Thyroid gland (tissue), 4 donors: ENCODE measurements at regions not wholly inside any gene's neighbourhood (a gene's known extent, or its start where the extent isn't known, plus 50 kb on each side); places are given as distances from the start of the nearest gene placed in this dataset.

Experiments
- DNase-seq, 2 donors: peaks; one replicate each; pipeline ENCODE4 v3.0.0-alpha.2; 2019
- H3K27ac ChIP-seq, 3 donors: fragments of 200-600 bp; sonication (generic); 1 replicate in 2 of 3; 2 replicates in 1 of 3; pipeline ENCODE4 v1.5.1; 2016 to 2019; ENCODE audit warnings: mild to moderate bottlenecking in 1 of 3, moderate library complexity in 1 of 3
- H3K27me3 ChIP-seq: fragments of 200-600 bp; sonication (generic); one replicate; pipeline ENCODE4 v1.5.1; 2019
- H3K36me3 ChIP-seq, 2 donors: fragments of 200-600 bp; sonication (generic); one replicate each; pipeline ENCODE4 v1.5.1; 2016 to 2019
- H3K4me1 ChIP-seq, 2 donors: fragments of 200-600 bp; sonication (generic); one replicate each; pipeline ENCODE4 v1.5.1; 2017 to 2019
- H3K4me3 ChIP-seq, 3 donors: fragments of 200-600 bp; sonication (generic); replicated peaks in 1 of 3; 1 replicate in 2 of 3; 2 replicates in 1 of 3; pipeline ENCODE4 v1.5.1; 2016; ENCODE audit warnings: mild to moderate bottlenecking in 1 of 3
- H3K9me3 ChIP-seq: fragments of 200-600 bp; sonication (generic); one replicate; pipeline ENCODE4 v1.5.1; 2017
- CTCF ChIP-seq, 6 experiments: fragments of 200-600 bp in 3 of 6; fragments of 450-650 bp in 3 of 6; sonication (generic) in 3 of 6; IDR thresholded peaks; one replicate each; pipeline ENCODE4 v1.5.1; 2016 to 2019; ENCODE audit warnings: antibody characterized with exemption in 6 of 6, mild to moderate bottlenecking in 2 of 6, inconsistent platforms in 1 of 6, moderate library complexity in 1 of 6
- POLR2A ChIP-seq, 2 donors: fragments of 450-650 bp; IDR thresholded peaks; one replicate each; pipeline ENCODE4 v1.6.1; 2017; ENCODE audit warnings: antibody characterized with exemption in 2 of 2, mild to moderate bottlenecking in 2 of 2, moderate library complexity in 1 of 2
- WGBS, 2 donors: methylation state at CpG; one replicate each; pipeline ENCODE4 v1.1.5; 2017; 5-methylcytosine and 5-hydroxymethylcytosine counted together
- intact Hi-C: fragments of 100-400 bp; cut with DNase I; formaldehyde crosslinking; loops from one replicate; pipeline ENCODE4 v1.15.1; 2023

DNA sequence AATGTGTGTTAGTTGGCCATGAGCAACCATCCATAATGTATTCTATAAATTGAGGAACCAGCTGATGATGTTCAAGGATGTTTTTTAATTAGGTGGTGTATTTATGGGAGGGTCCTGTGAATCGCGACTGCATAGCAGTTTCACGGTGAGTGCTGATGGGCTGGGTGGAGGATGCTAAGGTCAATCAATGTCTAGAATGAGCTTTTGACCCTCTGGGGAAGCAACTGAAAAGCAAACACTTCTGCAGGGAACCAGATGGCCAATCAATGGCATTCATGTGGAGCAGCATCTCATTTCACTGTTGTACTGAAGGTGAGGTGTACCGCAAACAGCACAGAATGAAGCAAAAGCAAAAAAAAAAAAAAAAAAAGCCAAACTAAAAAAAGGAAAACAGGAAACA lies 676.1 kb upstream of the TMEM132C start:
- no peak overlapping the region for H3K27ac ChIP-seq
- H3K4me3 ChIP-seq: no peak overlapping the region
- no peak for DNase-seq
- no peaks in the 10 kb centered on the region for H3K4me1 ChIP-seq
- 61 to 71% methylated on average over 4 of the region's 4 CpGs for whole genome bisulfite sequencing, 2 donors
- no peak for TF ChIP-seq CTCF (IDR thresholded peaks at IDR 0.05)
- no peaks in the 10 kb centered on the region for H3K27me3 ChIP-seq
- H3K9me3 ChIP-seq: no peaks in the 10 kb centered on the region
- intact Hi-C loops: no loop called here
- no peaks in the 10 kb centered on the region for H3K36me3 ChIP-seq

DNA sequence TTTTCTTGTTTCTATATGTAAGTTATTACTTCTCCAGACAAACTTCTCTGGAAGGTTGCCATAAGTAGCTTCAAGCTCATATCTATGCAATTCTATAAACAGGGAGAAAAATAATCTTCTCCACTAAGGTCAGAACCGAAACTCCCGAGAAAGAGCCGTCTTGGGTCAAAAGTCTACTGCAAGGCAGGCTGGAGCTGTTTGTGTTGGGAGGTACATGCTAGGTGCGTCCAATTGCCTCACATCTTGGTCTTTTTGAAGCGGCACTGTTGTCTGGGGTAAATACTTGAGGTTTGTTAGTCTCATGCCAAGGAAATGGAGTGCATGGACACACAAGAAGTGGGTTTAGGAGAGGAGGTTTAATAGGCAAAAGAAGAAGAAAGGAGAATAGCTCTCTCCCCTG lies 674.7 kb upstream of the TMEM132C start:
- Histone ChIP-seq H3K27ac (no peak overlapping the region), H3K4me3 (no peak overlapping the region), H3K27me3 (no peaks in the 10 kb centered on the region), H3K4me1 (no peaks in the 10 kb centered on the region), H3K9me3 (no peaks in the 10 kb centered on the region), H3K36me3 (no peaks in the 10 kb centered on the region)
- intact Hi-C loops: no loop called here
- DNase-seq: no peak
- WGBS, 2 donors: 56 to 69% methylated on average over 5 of the region's 5 CpGs
- no peak for TF ChIP-seq POLR2A (IDR thresholded peaks at IDR 0.05)
- TF ChIP-seq CTCF (IDR thresholded peaks at IDR 0.05): no peak

DNA sequence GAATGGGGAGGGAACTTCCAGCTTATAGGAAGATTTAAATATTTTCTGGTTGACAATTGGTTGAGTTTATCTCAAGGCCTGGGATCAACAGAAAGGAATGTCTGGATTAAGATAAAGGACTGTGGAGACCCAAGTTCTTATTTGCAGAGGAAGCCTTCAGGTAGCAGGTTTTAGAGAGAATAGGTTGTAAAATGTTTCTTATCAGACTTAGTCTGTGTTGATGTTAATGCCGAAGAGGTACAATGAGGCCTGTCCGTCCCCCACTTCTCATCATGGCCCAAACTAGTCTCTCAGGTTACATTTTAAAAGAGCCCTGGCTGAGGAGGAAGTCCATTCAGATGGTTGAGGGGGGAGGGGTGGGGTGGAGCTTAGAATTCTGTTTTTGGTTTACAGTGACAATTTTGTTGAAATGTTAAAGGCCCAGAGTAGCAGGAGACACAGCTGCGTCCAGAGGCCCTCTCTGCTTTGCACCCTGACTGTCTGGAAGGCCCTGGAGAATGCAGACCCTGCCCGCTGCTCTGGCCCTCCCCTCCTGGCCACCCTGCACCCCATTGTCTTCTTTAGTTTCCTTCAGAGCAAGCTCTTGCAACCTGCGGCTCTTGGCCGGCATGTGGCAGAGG lies 672.5 kb upstream of the TMEM132C start:
- no peaks in the 10 kb centered on the region for H3K4me1 ChIP-seq
- H3K4me3 ChIP-seq: no peak overlapping the region
- H3K36me3 ChIP-seq: no peaks in the 10 kb centered on the region
- no peaks in the 10 kb centered on the region for H3K27me3 ChIP-seq
- WGBS, 2 donors: 59 to 63% methylated on average over 6 of the region's 6 CpGs
- TF ChIP-seq CTCF (IDR thresholded peaks at IDR 0.05) (no peak), POLR2A (IDR thresholded peaks at IDR 0.05) (no peak)
- no peaks in the 10 kb centered on the region for H3K9me3 ChIP-seq
- no peak overlapping the region for H3K27ac ChIP-seq
- intact Hi-C loops: no loop called here
- DNase-seq: no peak

DNA sequence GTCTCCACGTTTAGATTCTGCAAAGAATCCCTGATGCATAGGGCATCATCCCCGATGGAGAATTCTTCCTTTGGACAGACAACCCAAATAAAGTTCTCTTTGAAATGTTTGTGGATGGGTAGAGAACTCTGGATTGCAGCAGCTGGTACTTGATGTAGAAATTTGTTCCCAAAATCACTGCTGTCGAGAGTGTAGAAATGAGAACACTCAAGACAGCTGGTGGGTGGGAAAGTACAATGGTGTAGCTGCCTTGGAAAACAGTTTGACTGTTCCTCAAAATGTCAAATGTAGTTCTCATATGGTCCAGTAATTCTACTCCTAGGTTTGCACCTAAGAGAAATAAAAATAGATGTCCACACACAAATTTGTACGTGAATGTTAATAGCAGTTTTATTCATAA lies 671.5 kb upstream of the TMEM132C start:
- intact Hi-C loops: no loop called here
- TF ChIP-seq CTCF (IDR thresholded peaks at IDR 0.05) (no peak), POLR2A (IDR thresholded peaks at IDR 0.05) (no peak)
- 83 to 85% methylated on average over 4 of the region's 4 CpGs for WGBS, 2 donors
- Histone ChIP-seq H3K4me3 (no peak overlapping the region), H3K36me3 (no peaks in the 10 kb centered on the region), H3K27ac (no peak overlapping the region), H3K9me3 (no peaks in the 10 kb centered on the region), H3K27me3 (no peaks in the 10 kb centered on the region), H3K4me1 (no peaks in the 10 kb centered on the region)
- DNase-seq: no peak

DNA sequence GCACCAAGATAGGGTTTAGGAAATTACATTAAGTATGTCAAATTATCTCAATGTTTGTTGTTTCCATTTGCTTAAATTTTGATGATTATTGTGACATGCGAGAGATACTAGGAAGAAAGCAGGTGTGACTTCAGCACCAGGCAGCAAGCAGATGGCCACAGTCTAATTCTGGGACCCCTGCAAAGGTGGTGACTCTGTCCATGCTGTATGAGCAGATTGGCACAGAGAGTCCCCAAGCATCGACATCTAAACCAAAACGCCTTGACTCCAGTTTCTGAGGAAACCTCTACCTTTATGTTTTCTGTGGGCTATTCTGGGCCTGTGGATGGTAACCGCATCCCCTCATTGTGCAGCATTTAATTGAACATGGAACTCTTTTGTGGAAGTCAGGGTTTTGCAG lies 670.1 kb upstream of the TMEM132C start:
- Histone ChIP-seq H3K36me3 (no peaks in the 10 kb centered on the region), H3K4me3 (no peak overlapping the region), H3K4me1 (no peaks in the 10 kb centered on the region), H3K27me3 (no peaks in the 10 kb centered on the region), H3K27ac (no peak overlapping the region), H3K9me3 (no peaks in the 10 kb centered on the region)
- DNase-seq: no peak
- intact Hi-C loops: no loop called here
- 94 to 98% methylated on average over 4 of the region's 4 CpGs for WGBS, 2 donors
- TF ChIP-seq CTCF (IDR thresholded peaks at IDR 0.05) (no peak), POLR2A (IDR thresholded peaks at IDR 0.05) (no peak)
